Loucy (cell line): ENCODE measurements at regions not wholly inside any gene's neighbourhood (a gene's known extent, or its start where the extent isn't known, plus 50 kb on each side); places are given as distances from the start of the nearest gene placed in this dataset.

Source experiments
- H2AFZ ChIP-seq: fragments of 200-600 bp; sonication (generic); 2 replicates; pipeline ENCODE4 v1.6.0; 2016; ENCODE audit warnings: antibody characterized with exemption, mild to moderate bottlenecking, low read length, moderate library complexity
- H3F3A ChIP-seq: fragments of 200-600 bp; 2 replicates; pipeline ENCODE4 v1.6.0; 2016; ENCODE audit warnings: antibody characterized with exemption, low read depth, mild to moderate bottlenecking
- H3K27me3 ChIP-seq: fragments of 200-600 bp; sonication (generic); 2 replicates; pipeline ENCODE4 v1.6.1; 2014; ENCODE audit warnings: low read length, mild to moderate bottlenecking; ENCODE audit not compliant: insufficient read depth, poor library complexity, severe bottlenecking
- H3K36me3 ChIP-seq: fragments of 200-600 bp; sonication (generic); 2 replicates; pipeline ENCODE4 v1.6.1; 2016; ENCODE audit warnings: low read length; ENCODE audit not compliant: insufficient read depth
- H3K4me1 ChIP-seq: fragments of 200-600 bp; sonication (generic); 2 replicates; pipeline ENCODE4 v1.5.1; 2014; ENCODE audit warnings: low read length, mild to moderate bottlenecking; ENCODE audit not compliant: insufficient read depth, poor library complexity, severe bottlenecking
- H3K4me2 ChIP-seq: fragments of 200-600 bp; sonication (generic); 2 replicates; pipeline ENCODE4 v1.6.0; 2014; ENCODE audit warnings: antibody characterized with exemption, low read length, low read depth, mild to moderate bottlenecking; ENCODE audit not compliant: poor library complexity, severe bottlenecking
- H3K4me3 ChIP-seq: fragments of 200-600 bp; sonication (generic); 2 replicates; pipeline ENCODE4 v1.5.1; 2014; ENCODE audit warnings: low read length, mild to moderate bottlenecking, mixed read lengths; ENCODE audit not compliant: poor library complexity, severe bottlenecking
- H3K79me2 ChIP-seq: fragments of 200-600 bp; sonication (generic); 2 replicates; pipeline ENCODE4 v1.6.1; 2014; ENCODE audit warnings: low read length; ENCODE audit not compliant: insufficient read depth
- H3K9ac ChIP-seq: fragments of 200-600 bp; sonication (generic); 2 replicates; pipeline ENCODE4 v1.6.0; 2014; ENCODE audit warnings: mild to moderate bottlenecking, low read depth, low read length, moderate library complexity; ENCODE audit not compliant: poor library complexity, severe bottlenecking
- H3K9me2 ChIP-seq: fragments of 200-600 bp; sonication (generic); replicated peaks from 2 replicates; pipeline ENCODE4 v1.6.1; 2016; ENCODE audit warnings: low read depth, low read length, mixed read lengths
- H3K9me3 ChIP-seq: fragments of 200-600 bp; sonication (generic); 2 replicates; pipeline ENCODE4 v1.6.1; 2014; ENCODE audit warnings: mild to moderate bottlenecking, antibody characterized with exemption, low read length, low read depth; ENCODE audit not compliant: insufficient read depth
- H4K20me1 ChIP-seq: fragments of 200-600 bp; sonication (generic); 2 replicates; pipeline ENCODE4 v1.6.0; 2014; ENCODE audit warnings: antibody characterized with exemption, low read length, mild to moderate bottlenecking; ENCODE audit not compliant: insufficient read depth, poor library complexity, severe bottlenecking
- EZH2phosphoT487 ChIP-seq: fragments of 200-600 bp; IDR thresholded peaks from 2 replicates; pipeline ENCODE4 v1.6.1; 2018; ENCODE audit warnings: antibody characterized with exemption, mild to moderate bottlenecking, moderate library complexity, borderline replicate concordance
- TF ChIP-seq, protein P1 (sequence below): fragments of 200-600 bp; sonication (generic); conservative IDR thresholded peaks from 2 replicates; pipeline ENCODE4 v1.5.1; 2014; ENCODE audit warnings: mild to moderate bottlenecking, antibody characterized with exemption, low read length

DNA sequence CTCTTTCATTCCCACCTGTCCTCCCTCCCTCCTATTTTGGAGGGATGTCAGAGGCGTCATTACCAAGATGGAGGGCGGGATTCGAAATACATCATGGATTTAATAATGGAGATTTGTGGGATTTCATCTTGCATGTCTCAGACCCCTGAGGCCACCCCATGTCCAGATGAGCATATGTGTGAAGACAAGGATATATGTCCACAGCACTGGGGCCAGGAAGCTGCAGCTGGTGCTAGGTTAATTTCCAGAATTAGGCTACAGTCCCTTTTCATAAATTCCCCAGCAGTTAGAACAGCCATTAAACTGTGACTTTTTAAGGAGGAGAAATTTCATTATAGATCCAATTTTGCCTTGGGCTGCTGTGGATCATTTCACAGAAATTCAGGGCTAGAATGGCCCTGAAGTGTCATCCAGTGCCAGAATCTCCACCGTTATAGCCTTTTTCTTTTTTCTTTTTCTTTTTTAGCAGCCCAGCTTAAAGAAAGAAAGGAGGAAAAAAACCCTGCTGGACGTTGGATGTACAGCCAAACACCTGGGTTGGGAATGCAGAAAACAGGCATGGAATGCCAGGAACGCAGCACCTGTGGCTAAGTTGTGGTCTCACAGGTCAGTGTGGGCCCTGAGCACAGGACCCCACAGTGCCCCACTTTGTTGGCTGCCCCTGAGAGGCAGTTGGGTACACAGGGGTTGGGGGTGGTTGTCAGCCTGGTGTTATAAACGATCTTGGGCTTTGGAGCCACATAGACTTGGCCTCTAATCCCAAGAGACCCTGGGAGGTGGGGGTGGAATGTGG lies 50.2 kb upstream of the CXCL14 start:
- no peak overlapping the region for H3K4me3 ChIP-seq
- H3K36me3 ChIP-seq: no peaks in the 10 kb centered on the region
- H3F3A ChIP-seq: no peaks in the 10 kb centered on the region
- no peak overlapping the region for H3K4me2 ChIP-seq
- no peaks in the 10 kb centered on the region for H3K4me1 ChIP-seq
- H3K9me3 ChIP-seq: no peaks in the 10 kb centered on the region
- H3K9ac ChIP-seq: no peak overlapping the region
- TF ChIP-seq, protein P1, sequence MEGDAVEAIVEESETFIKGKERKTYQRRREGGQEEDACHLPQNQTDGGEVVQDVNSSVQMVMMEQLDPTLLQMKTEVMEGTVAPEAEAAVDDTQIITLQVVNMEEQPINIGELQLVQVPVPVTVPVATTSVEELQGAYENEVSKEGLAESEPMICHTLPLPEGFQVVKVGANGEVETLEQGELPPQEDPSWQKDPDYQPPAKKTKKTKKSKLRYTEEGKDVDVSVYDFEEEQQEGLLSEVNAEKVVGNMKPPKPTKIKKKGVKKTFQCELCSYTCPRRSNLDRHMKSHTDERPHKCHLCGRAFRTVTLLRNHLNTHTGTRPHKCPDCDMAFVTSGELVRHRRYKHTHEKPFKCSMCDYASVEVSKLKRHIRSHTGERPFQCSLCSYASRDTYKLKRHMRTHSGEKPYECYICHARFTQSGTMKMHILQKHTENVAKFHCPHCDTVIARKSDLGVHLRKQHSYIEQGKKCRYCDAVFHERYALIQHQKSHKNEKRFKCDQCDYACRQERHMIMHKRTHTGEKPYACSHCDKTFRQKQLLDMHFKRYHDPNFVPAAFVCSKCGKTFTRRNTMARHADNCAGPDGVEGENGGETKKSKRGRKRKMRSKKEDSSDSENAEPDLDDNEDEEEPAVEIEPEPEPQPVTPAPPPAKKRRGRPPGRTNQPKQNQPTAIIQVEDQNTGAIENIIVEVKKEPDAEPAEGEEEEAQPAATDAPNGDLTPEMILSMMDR: no peak
- no peak for TF ChIP-seq EZH2phosphoT487
- no peaks in the 10 kb centered on the region for H3K27me3 ChIP-seq
- H3K79me2 ChIP-seq: no peaks in the 10 kb centered on the region
- no peaks in the 10 kb centered on the region for H4K20me1 ChIP-seq
- no peak overlapping the region for H2AFZ ChIP-seq
- H3K9me2 ChIP-seq: no peaks in the 10 kb centered on the region
